Naive thymus-derived CD8-positive, alpha-beta T cell (primary cell): ENCODE measurements at regions not wholly inside any gene's neighbourhood (a gene's known extent, or its start where the extent isn't known, plus 50 kb on each side); places are given as distances from the start of the nearest gene placed in this dataset.

ENCODE experiments used
- ATAC-seq, 2 donors: fragments of 150-1000 bp; cut with Tn5 transposase in 1 of 2; sonication (Bioruptor Pico), chemical (Tn5 transposase) in 1 of 2; 1 replicate in 1 of 2; 2 replicates in 1 of 2; pipeline ENCODE4 v1.10.0; 2021; ENCODE audit warnings: mild to moderate bottlenecking in 2 of 2, moderate library complexity in 2 of 2
- POLR2A ChIA-PET: fragments of 350-600 bp; sonication (Branson Sonifier 250); formaldehyde crosslinking; loops from one replicate; lab custom pipeline; 2021; ENCODE audit warnings: antibody characterized with exemption; lab: Charles Lee
- DNase-seq, 10 donors: peaks; one replicate each; pipeline versions ENCODE4 v3.0.0 to v3.0.0-alpha.2; 2020 to 2022
- H3K27ac Mint-ChIP-seq, 10 donors: one replicate each; pipeline ENCODE4 v1.8.0; 2020 to 2022; ENCODE audit warnings: mild to moderate bottlenecking in 10 of 10, mixed read lengths in 10 of 10, moderate library complexity in 4 of 10, inconsistent platforms in 1 of 10
- H3K27me3 Mint-ChIP-seq, 5 donors: one replicate each; pipeline ENCODE4 v1.8.0; 2021 to 2022; ENCODE audit warnings: mixed read lengths in 5 of 5
- H3K36me3 Mint-ChIP-seq, 3 donors: one replicate each; pipeline ENCODE4 v1.8.0; 2020 to 2022; ENCODE audit warnings: mixed read lengths in 3 of 3, mild to moderate bottlenecking in 2 of 3, inconsistent platforms in 1 of 3
- H3K4me1 Mint-ChIP-seq, 4 donors: one replicate each; pipeline ENCODE4 v1.8.0; 2021 to 2022; ENCODE audit warnings: mixed read lengths in 4 of 4
- H3K4me3 Mint-ChIP-seq, 10 donors: one replicate each; pipeline ENCODE4 v1.8.0; 2020 to 2022; ENCODE audit warnings: mild to moderate bottlenecking in 10 of 10, mixed read lengths in 10 of 10, moderate library complexity in 6 of 10, inconsistent platforms in 1 of 10
- H3K9me3 Mint-ChIP-seq, 9 donors: one replicate each; pipeline ENCODE4 v1.8.0; 2020 to 2022; ENCODE audit warnings: mixed read lengths in 9 of 9, mild to moderate bottlenecking in 3 of 9, inconsistent platforms in 1 of 9, moderate library complexity in 1 of 9

DNA sequence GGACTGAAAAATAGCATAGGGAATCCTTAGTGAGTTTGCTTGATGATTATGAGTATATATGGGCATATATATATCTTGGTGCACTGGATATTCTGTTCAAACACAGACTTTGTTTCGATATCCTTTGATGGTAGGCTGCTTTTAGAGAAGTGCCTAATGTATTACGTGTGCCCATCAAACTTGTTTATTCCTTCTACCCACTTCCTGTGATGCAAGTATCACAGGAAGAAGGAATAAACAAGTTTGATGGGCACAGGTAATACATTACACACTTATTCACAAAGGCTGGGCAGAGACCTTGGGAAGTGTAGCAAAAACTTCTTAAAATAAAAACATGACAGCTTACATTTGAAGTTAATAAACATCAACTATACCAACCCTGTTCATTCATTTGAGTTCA, 364.2 kb downstream of the CHSY3 start:
- H3K27ac Mint-ChIP-seq, result no peak overlapping the region
- H3K4me3 Mint-ChIP-seq, result no peak overlapping the region
- DNase-seq, result no peak
- no peaks in the 10 kb centered on the region for H3K36me3 Mint-ChIP-seq
- POLR2A ChIA-PET, result no interaction called here
- H3K4me1 Mint-ChIP-seq, result no peaks in the 10 kb centered on the region
- peaks cover 0 to 7% (median 0%) of the 10 kb centered on the region in 5 donors for H3K27me3 Mint-ChIP-seq
- ATAC-seq, result no peak
- peaks cover 0 to 9% (median 0%) of the 10 kb centered on the region in 9 donors for H3K9me3 Mint-ChIP-seq

- no peak for ATAC-seq
- Mint-ChIP-seq H3K27ac (no peak overlapping the region), H3K36me3 (no peaks in the 10 kb centered on the region), H3K4me3 (no peak overlapping the region), H3K4me1 (no peaks in the 10 kb centered on the region), H3K9me3 (peaks cover 0 to 9% (median 0%) of the 10 kb centered on the region in 9 donors), H3K27me3 (peaks cover 0 to 7% (median 0%) of the 10 kb centered on the region in 5 donors)
- no peak for DNase-seq
- POLR2A ChIA-PET, result no interaction called here
Observed at GRCh38 chr5:130267926-130268325, 363.7 kb downstream of the CHSY3 start.

- no peak for ATAC-seq
- Mint-ChIP-seq H3K9me3 (peaks cover 2 to 13% (median 9%) of the 10 kb centered on the region in 9 donors), H3K27ac (no peak overlapping the region), H3K4me1 (no peaks in the 10 kb centered on the region), H3K4me3 (no peak overlapping the region), H3K36me3 (peaks cover 0 to 5% (median 0%) of the 10 kb centered on the region in 3 donors), H3K27me3 (no peaks in the 10 kb centered on the region)
- DNase-seq, result no peak
- POLR2A ChIA-PET, result no interaction called here
Observed at GRCh38 chr5:130260481-130260880, 356.2 kb downstream of the CHSY3 start.

DNA sequence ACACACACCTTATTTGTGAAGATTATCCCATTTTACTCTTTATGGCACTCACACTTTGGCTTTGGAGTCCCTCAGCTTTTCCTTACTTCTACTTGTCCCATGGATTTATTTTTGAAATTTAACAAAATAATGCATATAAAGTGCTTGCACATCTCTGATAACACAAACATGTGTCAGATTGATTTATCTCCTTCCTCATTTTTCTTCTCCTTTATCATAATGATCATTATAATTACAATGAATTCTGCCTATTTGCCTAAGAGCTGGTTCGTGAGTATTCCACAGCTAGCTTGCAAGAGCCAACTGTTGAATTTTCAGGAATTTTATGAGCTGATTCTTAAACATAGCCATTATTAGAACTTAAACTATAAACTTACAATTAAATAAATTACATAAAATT, 347.7 kb downstream of the CHSY3 start:
- Mint-ChIP-seq H3K4me1 (no peaks in the 10 kb centered on the region), H3K27ac (no peak overlapping the region), H3K4me3 (no peak overlapping the region), H3K27me3 (peaks cover 0 to 5% (median 1%) of the 10 kb centered on the region in 5 donors), H3K9me3 (peaks cover 4 to 19% (median 11%) of the 10 kb centered on the region in 9 donors), H3K36me3 (peaks cover 0 to 5% (median 0%) of the 10 kb centered on the region in 3 donors)
- DNase-seq (no peak), ATAC-seq (no peak)
- POLR2A ChIA-PET, result no interaction called here

DNA sequence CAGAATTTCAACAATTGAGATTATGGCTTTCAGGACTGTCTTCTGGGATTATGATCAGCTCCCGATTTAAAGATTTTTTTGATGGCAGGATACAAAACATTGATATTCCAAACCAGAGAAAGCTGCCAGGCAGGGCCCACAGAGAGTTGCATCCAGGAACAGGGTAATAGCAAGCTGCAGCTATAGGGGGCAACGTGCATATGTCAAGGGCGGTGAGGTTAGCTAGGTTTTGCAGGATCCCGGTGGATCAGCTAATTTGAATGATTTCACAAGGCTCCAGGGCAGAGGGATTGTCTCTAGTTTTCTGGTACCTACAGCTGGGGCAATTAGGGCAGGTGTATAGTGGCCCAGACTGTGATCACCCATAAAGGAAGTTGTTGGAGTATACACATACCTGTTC, 339.4 kb downstream of the CHSY3 start:
- Mint-ChIP-seq H3K4me1 (no peaks in the 10 kb centered on the region), H3K4me3 (no peak overlapping the region), H3K27ac (no peak overlapping the region), H3K36me3 (no peaks in the 10 kb centered on the region), H3K27me3 (no peaks in the 10 kb centered on the region), H3K9me3 (peaks cover 0 to 7% (median 0%) of the 10 kb centered on the region in 9 donors)
- ATAC-seq, result no peak
- POLR2A ChIA-PET, result no interaction called here
- DNase-seq, result no peak

DNA sequence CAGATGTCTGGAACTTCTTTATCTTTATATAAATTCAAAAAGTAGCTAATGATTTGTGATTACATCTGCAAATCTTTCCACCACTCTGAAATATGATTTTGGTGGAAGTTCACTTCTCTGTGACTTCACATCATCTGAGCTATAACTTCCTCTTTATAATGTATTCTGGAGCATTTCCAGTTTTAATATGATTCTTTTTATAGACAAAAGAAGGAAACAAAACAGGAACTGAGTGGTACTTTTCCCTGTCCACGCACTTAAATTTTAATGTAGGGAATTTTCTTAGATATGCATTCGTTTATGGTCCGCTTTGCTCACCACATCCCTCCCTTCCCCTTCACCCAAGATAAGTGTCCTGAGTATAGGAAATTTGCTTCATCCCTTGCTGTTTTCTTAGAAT, 333.5 kb downstream of the CHSY3 start:
- POLR2A ChIA-PET, result no interaction called here
- peaks cover 0 to 7% (median 4%) of the 10 kb centered on the region in 5 donors for H3K27me3 Mint-ChIP-seq
- peaks cover 0 to 14% (median 2%) of the 10 kb centered on the region in 9 donors for H3K9me3 Mint-ChIP-seq
- no peak overlapping the region for H3K4me3 Mint-ChIP-seq
- no peak for DNase-seq
- no peaks in the 10 kb centered on the region for H3K4me1 Mint-ChIP-seq
- ATAC-seq, result no peak
- peaks cover 0 to 6% (median 0%) of the 10 kb centered on the region in 3 donors for H3K36me3 Mint-ChIP-seq
- H3K27ac Mint-ChIP-seq, result no peak overlapping the region
